ENCODE measurements at regions not wholly inside any gene's neighbourhood (a gene's known extent, or its start where the extent isn't known, plus 50 kb on each side); places are given as distances from the start of the nearest gene placed in this dataset.

DNA sequence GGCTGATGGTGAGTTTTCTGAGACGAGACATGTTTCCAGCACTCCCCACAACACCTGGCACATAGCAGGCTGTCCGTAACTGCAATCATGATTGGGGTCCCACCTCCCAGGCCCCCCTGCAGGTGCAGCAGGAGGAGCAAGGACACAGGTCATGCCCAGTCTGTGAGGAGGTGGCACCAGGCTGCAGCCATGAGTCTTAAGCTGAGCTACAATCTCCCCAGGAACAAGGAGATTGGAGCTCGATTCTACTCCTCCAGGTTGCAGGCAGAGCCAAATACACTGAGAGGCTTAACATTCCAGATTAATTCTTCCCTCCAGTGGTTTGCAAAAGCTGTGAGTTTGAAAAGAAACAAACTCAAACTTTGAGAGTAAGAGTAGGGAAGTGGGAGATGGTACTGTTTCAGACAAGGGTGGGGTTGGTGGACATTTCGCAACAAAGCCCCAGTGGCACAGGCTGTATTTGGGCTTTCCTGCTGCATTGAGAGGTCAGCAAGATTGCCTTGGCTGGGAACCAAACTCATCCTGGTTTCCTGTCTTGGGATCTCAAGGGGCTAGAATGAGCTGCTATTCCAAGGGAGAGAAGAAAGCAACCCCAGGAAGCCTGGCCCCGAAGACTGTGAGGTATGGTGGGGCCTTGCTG is 64.8 kb upstream of the GALNT2 start:
- no peak for TF ChIP-seq ZNF274 (IDR thresholded peaks at IDR 0.05; ENCODE audit: low read depth, low read length)
- TF ChIP-seq YY1 (IDR thresholded peaks at IDR 0.05; ENCODE audit: insufficient read depth, insufficient read length) = no peak
- no peak for TF ChIP-seq SUZ12 (IDR thresholded peaks at IDR 0.05; ENCODE audit: extremely low read depth, insufficient read depth, insufficient read length)

Measured in NT2/D1 (cell line).